IMR-90 (cell line): ENCODE measurements at regions not wholly inside any gene's neighbourhood (a gene's known extent, or its start where the extent isn't known, plus 50 kb on each side); places are given as distances from the start of the nearest gene placed in this dataset.

Experiments used
- ATAC-seq: fragments of 200-7000 bp; cut with Tn5 transposase; 2 replicates; pipeline ENCODE4 v1.9.1; 2020; ENCODE audit warnings: low read depth, mild to moderate bottlenecking, moderate library complexity
- BruUV-seq: library from RNA; stranded (reverse); fragments of 400-500 nt; replicated peaks from 2 replicates; lab custom pipeline; 2021; lab: Mats Ljungman, UMichigan
- CTCF ChIA-PET: fragments of 300-600 bp; formaldehyde crosslinking; extraction: SDS; loops from one replicate; lab custom pipeline; 2021; ENCODE audit warnings: antibody characterized with exemption; lab: Yijun Ruan, JAX
- POLR2A ChIA-PET: fragments of 300-600 bp; sonication (Branson Sonifier 250); formaldehyde crosslinking; loops from one replicate; lab custom pipeline; 2022; ENCODE audit warnings: antibody characterized with exemption; ENCODE audit not compliant: unreplicated experiment; lab: Charles Lee
- DNase-seq: peaks from one replicate; pipeline ENCODE4 v3.0.0; 2013
- H2AFZ ChIP-seq: replicated peaks from 2 replicates; pipeline ENCODE3; 2013; ENCODE audit warnings: low read length, mild to moderate bottlenecking; ENCODE audit not compliant: poor library complexity
- H2AK5ac ChIP-seq: 2 replicates; pipeline ENCODE4 v1.6.1; 2013; ENCODE audit warnings: low read depth, low read length, inconsistent platforms
- H2AK9ac ChIP-seq: replicated peaks from 2 replicates; pipeline ENCODE3; 2013; ENCODE audit warnings: mild to moderate bottlenecking, low read depth, low read length, moderate library complexity; ENCODE audit not compliant: poor library complexity
- H2BK120ac ChIP-seq: 2 replicates; pipeline ENCODE4 v1.6.1; 2013; ENCODE audit warnings: low read depth, low read length, inconsistent platforms
- H2BK15ac ChIP-seq: 3 replicates; pipeline ENCODE4 v1.6.1; 2013; ENCODE audit warnings: low read depth, low read length, inconsistent platforms
- H2BK20ac ChIP-seq: 2 replicates; pipeline ENCODE4 v1.6.1; 2013; ENCODE audit warnings: low read depth, mild to moderate bottlenecking, inconsistent platforms, low read length, moderate library complexity
- H2BK5ac ChIP-seq: 2 replicates; pipeline ENCODE4 v1.6.1; 2013; ENCODE audit warnings: mild to moderate bottlenecking, low read depth, low read length, inconsistent platforms; ENCODE audit not compliant: poor library complexity, severe bottlenecking
- H3K14ac ChIP-seq: replicated peaks from 2 replicates; pipeline ENCODE4 v1.6.1; 2013; ENCODE audit warnings: low read depth, low read length, inconsistent platforms
- H3K18ac ChIP-seq: 2 replicates; pipeline ENCODE4 v1.6.1; 2013; ENCODE audit warnings: low read depth, low read length, control low read depth
- H3K23ac ChIP-seq: 2 replicates; pipeline ENCODE4 v1.6.1; 2013; ENCODE audit warnings: low read depth, low read length, inconsistent platforms
- H3K27ac ChIP-seq: 2 replicates; pipeline ENCODE4 v1.5.1; 2013; ENCODE audit warnings: mild to moderate bottlenecking, control low read depth, low read length; ENCODE audit not compliant: insufficient read depth
- H3K27me3 ChIP-seq: 2 replicates; pipeline ENCODE4 v1.6.1; 2013; ENCODE audit warnings: low read length; ENCODE audit not compliant: control insufficient read depth, insufficient read depth
- H3K36me3 ChIP-seq: 2 replicates; pipeline ENCODE4 v1.6.1; 2013; ENCODE audit warnings: low read length, mixed read lengths; ENCODE audit not compliant: control insufficient read depth, insufficient read depth
- H3K4ac ChIP-seq: 2 replicates; pipeline ENCODE4 v1.6.1; 2013; ENCODE audit warnings: low read depth, low read length, inconsistent platforms
- H3K4me1 ChIP-seq: 2 replicates; pipeline ENCODE4 v1.6.1; 2013; ENCODE audit warnings: low read length, mixed read lengths; ENCODE audit not compliant: control insufficient read depth, insufficient read depth
- H3K4me2 ChIP-seq: 2 replicates; pipeline ENCODE4 v1.6.1; 2013; ENCODE audit warnings: low read depth, mild to moderate bottlenecking, control low read depth, low read length, moderate library complexity
- H3K4me3 ChIP-seq: 2 replicates; pipeline ENCODE4 v1.5.1; 2013; ENCODE audit warnings: low read depth, mild to moderate bottlenecking, control low read depth, low read length, moderate library complexity; ENCODE audit not compliant: insufficient read depth
- H3K56ac ChIP-seq: 2 replicates; pipeline ENCODE4 v1.6.1; 2013; ENCODE audit warnings: low read length, inconsistent platforms; ENCODE audit not compliant: insufficient read depth; ENCODE audit errors: extremely low read depth
- H3K79me1 ChIP-seq, 2 experiments: 2 replicates each; pipeline ENCODE4 v1.6.1; 2013; ENCODE audit warnings: low read length in 2 of 2, inconsistent platforms in 1 of 2, low read depth in 1 of 2
- H3K9ac ChIP-seq: 2 replicates; pipeline ENCODE4 v1.6.1; 2013; ENCODE audit warnings: low read depth, low read length, control low read depth
- H3K9me1 ChIP-seq: 2 replicates; pipeline ENCODE4 v1.6.1; 2013; ENCODE audit warnings: low read length, inconsistent platforms; ENCODE audit not compliant: insufficient read depth
- H3K9me3 ChIP-seq: 2 replicates; pipeline ENCODE4 v1.6.1; 2013; ENCODE audit warnings: low read length; ENCODE audit not compliant: control insufficient read depth, insufficient read depth
- H4K20me1 ChIP-seq: 2 replicates; pipeline ENCODE4 v1.6.1; 2013; ENCODE audit warnings: low read length, inconsistent platforms; ENCODE audit not compliant: insufficient read depth
- H4K5ac ChIP-seq: 2 replicates; pipeline ENCODE4 v1.6.1; 2013; ENCODE audit warnings: mild to moderate bottlenecking, low read depth, low read length, control low read depth
- H4K8ac ChIP-seq, 2 experiments: 2 replicates each; pipeline ENCODE4 v1.6.1; 2013; ENCODE audit warnings: low read depth in 2 of 2, low read length in 2 of 2, control low read depth in 1 of 2, inconsistent platforms in 1 of 2
- H4K91ac ChIP-seq: 2 replicates; pipeline ENCODE4 v1.6.1; 2013; ENCODE audit warnings: low read depth, low read length, inconsistent platforms; ENCODE audit not compliant: insufficient read depth
- CEBPB ChIP-seq: IDR thresholded peaks from 2 replicates; pipeline ENCODE4 v1.6.1; 2012; ENCODE audit warnings: low read depth, low read length, improper control_type of control experiment
- CHD1 ChIP-seq: IDR thresholded peaks from 2 replicates; pipeline ENCODE4 v1.6.1; 2012; ENCODE audit warnings: low read depth, low read length, improper control_type of control experiment
- CTCF ChIP-seq: conservative IDR thresholded peaks from 2 replicates; pipeline ENCODE4 v1.5.1; 2012; ENCODE audit warnings: mild to moderate bottlenecking, low read depth, low read length, improper control_type of control experiment
- ELK1 ChIP-seq: fragments of 150-350 bp; IDR thresholded peaks from 2 replicates; pipeline ENCODE4 v1.6.1; 2016; ENCODE audit warnings: low read depth, mild to moderate bottlenecking, low read length, moderate library complexity, borderline replicate concordance
- FOS ChIP-seq: fragments of 150-350 bp; IDR thresholded peaks from 2 replicates; pipeline ENCODE4 v1.6.1; 2016; ENCODE audit warnings: low read depth, low read length
- MAFK ChIP-seq: IDR thresholded peaks from 2 replicates; pipeline ENCODE4 v1.6.1; 2012; ENCODE audit warnings: low read depth, low read length, improper control_type of control experiment
- MAZ ChIP-seq: IDR thresholded peaks from 2 replicates; pipeline ENCODE4 v1.6.1; 2012; ENCODE audit warnings: low read depth, mild to moderate bottlenecking, low read length, improper control_type of control experiment, moderate library complexity, borderline replicate concordance
- MXI1 ChIP-seq: IDR thresholded peaks from 2 replicates; pipeline ENCODE4 v1.6.1; 2012; ENCODE audit warnings: low read depth, mild to moderate bottlenecking, low read length, moderate library complexity, borderline replicate concordance
- NFE2L2 ChIP-seq: fragments of 150-350 bp; IDR thresholded peaks from 2 replicates; pipeline ENCODE4 v1.6.1; 2016; ENCODE audit warnings: low read depth, mild to moderate bottlenecking, low read length
- POLR2A ChIP-seq: IDR thresholded peaks from 2 replicates; pipeline ENCODE4 v1.6.1; 2012; ENCODE audit warnings: mild to moderate bottlenecking, low read depth, low read length
- RAD21 ChIP-seq: IDR thresholded peaks from 2 replicates; pipeline ENCODE4 v1.6.1; 2012; ENCODE audit warnings: low read length, improper control_type of control experiment
- RFX5 ChIP-seq: IDR thresholded peaks from 2 replicates; pipeline ENCODE4 v1.8.0; 2012; ENCODE audit warnings: low read depth, mild to moderate bottlenecking, low read length, moderate library complexity
- SMC3 ChIP-seq: fragments of 150-350 bp; IDR thresholded peaks from 2 replicates; pipeline ENCODE4 v1.6.1; 2016; ENCODE audit warnings: low read depth, mild to moderate bottlenecking, antibody characterized with exemption, low read length, moderate library complexity
- USF2 ChIP-seq: fragments of 150-350 bp; IDR thresholded peaks from 2 replicates; pipeline ENCODE4 v1.6.1; 2017; ENCODE audit warnings: mild to moderate bottlenecking, antibody characterized with exemption, low read length, low read depth
- WGBS, 2 experiments: methylation state at CpG; one replicate each; pipeline versions ENCODE4 v1.1.5 to v1.1.7; 2013; ENCODE audit warnings: missing lambda C conversion rate in 2 of 2; ENCODE audit not compliant: insufficient read length in 1 of 2; ENCODE audit errors: extremely low coverage in 2 of 2; 5-methylcytosine and 5-hydroxymethylcytosine counted together
- dilution Hi-C: fragments of 300-500 bp; cut with HindIII; formaldehyde crosslinking; loops from one replicate; pipeline ENCODE4 v1.14.3; 2018; ENCODE audit warnings: low sequenced_read_pairs; ENCODE audit not compliant: unreplicated experiment
- in situ Hi-C: fragments of 300-500 bp; cut with MboI; formaldehyde crosslinking; loops from 3 replicates; pipeline ENCODE4 v1.14.3; 2019; ENCODE audit warnings: low sequenced_read_pairs, inconsistent platforms, mixed read lengths
- intact Hi-C: fragments of 100-400 bp; cut with micrococcal nuclease; formaldehyde crosslinking; loops from 2 replicates; pipeline ENCODE4 v1.10.0; 2022

- intact Hi-C loops, result no loop called here
- CTCF ChIA-PET, result no interaction called here
- H4K5ac ChIP-seq, result no peak overlapping the region
Measured at GRCh38 chr2:75278821-75279379, 79.6 kb upstream of the TACR1 start.

More at GRCh38 chr2:75278821-75279379, 79.6 kb upstream of the TACR1 start:
- dilution Hi-C loops, result no loop called here
- Histone ChIP-seq H2AK9ac (no peak overlapping the region), H4K91ac (no peak overlapping the region), H3K9me3 (no peaks in the 10 kb centered on the region), H3K14ac (no peak overlapping the region), H3K27ac (no peak overlapping the region), H3K56ac (no peak overlapping the region), H3K18ac (no peak overlapping the region), H2AFZ (no peak overlapping the region), H3K4me1 (peaks cover 5% of the 10 kb centered on the region), H4K8ac (no peak overlapping the region), H2BK5ac (no peak overlapping the region), H3K4me2 (no peak overlapping the region), H4K20me1 (no peaks in the 10 kb centered on the region), H3K9ac (no peak overlapping the region), H3K23ac (no peak overlapping the region), H2AK5ac (no peak overlapping the region), H3K36me3 (no peaks in the 10 kb centered on the region), H3K4me3 (no peak overlapping the region), H3K79me1 (no peaks in the 10 kb centered on the region), H2BK120ac (no peak overlapping the region), H3K27me3 (no peaks in the 10 kb centered on the region), H3K4ac (no peak overlapping the region), H2BK20ac (no peak overlapping the region), H3K9me1 (no peaks in the 10 kb centered on the region), H2BK15ac (no peak overlapping the region)
- in situ Hi-C loops, result no loop called here
- DNase-seq (no peak), ATAC-seq (no peak)
- POLR2A ChIA-PET, result no interaction called here
- TF ChIP-seq USF2, result no peak
- TF ChIP-seq RAD21, result no peak
- TF ChIP-seq RFX5, result no peak
- TF ChIP-seq CHD1, result no peak
- no peak for TF ChIP-seq MAZ
- no peak for TF ChIP-seq CEBPB
- TF ChIP-seq MAFK, result no peak
- TF ChIP-seq MXI1, result no peak
- no peak for TF ChIP-seq POLR2A
- no peak for TF ChIP-seq SMC3
- TF ChIP-seq FOS, result no peak
- TF ChIP-seq NFE2L2, result no peak
- TF ChIP-seq CTCF, result no peak
- TF ChIP-seq ELK1, result no peak
- WGBS, 2 experiments, result 90% methylated on average over 2 of the region's 5 CpGs; no CpG with 5 or more reads in 1 of the 2 experiments
- TSS peak; percentile 81 for BruUV-seq
